ENCODE measurements at regions not wholly inside any gene's neighbourhood (a gene's known extent, or its start where the extent isn't known, plus 50 kb on each side); places are given as distances from the start of the nearest gene placed in this dataset.

DNA sequence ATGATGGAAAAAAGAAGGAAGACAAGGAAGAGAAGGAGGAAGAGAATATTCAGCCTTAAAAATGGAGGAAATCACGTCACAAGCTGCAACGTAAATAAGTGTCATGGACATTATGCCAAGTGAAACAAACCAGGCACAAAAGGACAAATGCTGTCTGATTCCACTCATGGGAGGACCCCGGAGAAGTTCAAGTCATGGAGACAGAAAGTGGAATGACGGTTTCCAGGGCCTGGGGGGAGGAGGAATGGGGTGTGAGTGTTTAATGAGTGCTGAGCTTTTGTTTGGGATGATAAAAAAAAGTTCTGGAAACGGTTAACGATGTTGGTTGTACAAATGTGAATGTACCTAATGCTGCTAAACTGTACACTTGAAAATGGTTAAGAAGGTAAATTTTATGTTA lies 439.5 kb downstream of the GADD45G start:
- ATAC-seq, result no peak
- Histone ChIP-seq H3K27ac (no peak overlapping the region), H3K27me3 (no peaks in the 10 kb centered on the region), H3K4me1 (no peaks in the 10 kb centered on the region), H3K36me3 (no peaks in the 10 kb centered on the region), H3K9me3 (no peaks in the 10 kb centered on the region), H3K4me3 (no peak overlapping the region)
- WGBS, 2 donors (ENCODE audit: low coverage in 1 of 2), result 47 to 52% methylated on average over 5 to 6 of the region's 6 CpGs
- no peak for TF ChIP-seq CTCF (IDR thresholded peaks at IDR 0.05)
- no peak for TF ChIP-seq POLR2A (IDR thresholded peaks at IDR 0.05)
- no peak for TF ChIP-seq EP300 (IDR thresholded peaks at IDR 0.05)
- TF ChIP-seq POLR2AphosphoS5 (IDR thresholded peaks at IDR 0.05), result no peak

GRCh38 chr9:90044710-90045151 lies 439.9 kb downstream of the GADD45G start:
- H3K27ac ChIP-seq, result no peak overlapping the region
- no peak for ATAC-seq
- H3K36me3 ChIP-seq, result no peaks in the 10 kb centered on the region
- TF ChIP-seq POLR2A (IDR thresholded peaks at IDR 0.05), result no peak
- no peak for TF ChIP-seq CTCF (IDR thresholded peaks at IDR 0.05)
- no peak for TF ChIP-seq POLR2AphosphoS5 (IDR thresholded peaks at IDR 0.05)
- no peak for TF ChIP-seq EP300 (IDR thresholded peaks at IDR 0.05)
- H3K27me3 ChIP-seq, result no peaks in the 10 kb centered on the region
- no peak overlapping the region for H3K4me3 ChIP-seq
- WGBS, 2 donors (ENCODE audit: low coverage in 1 of 2), result 64 to 80% methylated on average over 5 to 7 of the region's 7 CpGs
- H3K9me3 ChIP-seq, result no peaks in the 10 kb centered on the region
- H3K4me1 ChIP-seq, result no peaks in the 10 kb centered on the region

- no peak overlapping the region for H3K4me3 ChIP-seq
- no peaks in the 10 kb centered on the region for H3K36me3 ChIP-seq
- no peaks in the 10 kb centered on the region for H3K4me1 ChIP-seq
- no peaks in the 10 kb centered on the region for H3K9me3 ChIP-seq
- no peak for TF ChIP-seq EP300 (IDR thresholded peaks at IDR 0.05)
- TF ChIP-seq CTCF (IDR thresholded peaks at IDR 0.05), result no peak
- no peak for TF ChIP-seq POLR2A (IDR thresholded peaks at IDR 0.05)
- no peak for TF ChIP-seq POLR2AphosphoS5 (IDR thresholded peaks at IDR 0.05)
- ATAC-seq, result no peak
- no peaks in the 10 kb centered on the region for H3K27me3 ChIP-seq
- H3K27ac ChIP-seq, result no peak overlapping the region
- WGBS, 2 donors (ENCODE audit: low coverage in 1 of 2), result 84% methylated on average over 5 of the region's 7 CpGs; no CpG with 5 or more reads in 1 of the 2 donors
Observed at GRCh38 chr9:90046317-90046861, 441.6 kb downstream of the GADD45G start.

- Histone ChIP-seq H3K9me3 (no peaks in the 10 kb centered on the region), H3K4me3 (no peak overlapping the region), H3K27ac (no peak overlapping the region), H3K36me3 (no peaks in the 10 kb centered on the region), H3K27me3 (no peaks in the 10 kb centered on the region), H3K4me1 (no peaks in the 10 kb centered on the region)
- no peak for ATAC-seq
- TF ChIP-seq POLR2A (IDR thresholded peaks at IDR 0.05), result no peak
- TF ChIP-seq EP300 (IDR thresholded peaks at IDR 0.05), result no peak
- TF ChIP-seq POLR2AphosphoS5 (IDR thresholded peaks at IDR 0.05), result no peak
- TF ChIP-seq CTCF (IDR thresholded peaks at IDR 0.05), result no peak
Observed at GRCh38 chr9:90047828-90048227, 443.0 kb downstream of the GADD45G start.

DNA sequence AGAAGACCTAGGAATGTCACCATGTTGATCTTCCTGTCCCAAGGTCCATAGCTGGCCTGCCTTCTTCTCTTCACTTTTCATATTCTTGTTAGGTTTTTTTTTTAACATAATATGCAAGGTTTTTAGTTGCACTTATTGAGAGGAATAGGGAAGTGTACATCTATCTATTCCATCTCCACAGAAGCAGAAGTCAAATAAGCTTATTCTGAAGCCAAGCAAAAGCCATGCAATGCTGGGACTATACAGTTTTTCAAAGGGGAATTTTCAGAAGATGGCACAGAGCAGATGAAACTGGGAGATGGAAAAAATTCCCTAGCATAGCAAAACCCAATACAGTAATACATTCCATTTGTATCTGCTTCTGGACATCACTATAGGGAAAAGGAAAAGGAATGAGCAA lies 447.6 kb downstream of the GADD45G start:
- Histone ChIP-seq H3K27me3 (no peaks in the 10 kb centered on the region), H3K27ac (no peak overlapping the region), H3K4me3 (no peak overlapping the region), H3K9me3 (no peaks in the 10 kb centered on the region), H3K4me1 (no peaks in the 10 kb centered on the region), H3K36me3 (no peaks in the 10 kb centered on the region)
- no peak for ATAC-seq
- no peak for TF ChIP-seq POLR2AphosphoS5 (IDR thresholded peaks at IDR 0.05)
- no peak for TF ChIP-seq POLR2A (IDR thresholded peaks at IDR 0.05)
- no peak for TF ChIP-seq CTCF (IDR thresholded peaks at IDR 0.05)
- no peak for TF ChIP-seq EP300 (IDR thresholded peaks at IDR 0.05)

All from gastroesophageal sphincter (tissue), 4 donors.